Medulla oblongata (tissue), 1 donor: ENCODE measurements at regions not wholly inside any gene's neighbourhood (a gene's known extent, or its start where the extent isn't known, plus 50 kb on each side); places are given as distances from the start of the nearest gene placed in this dataset.
A peak's percentile ranks its signal among the peaks of the same experiment; 100 is the strongest.

Experiments
- DNase-seq: peaks from one replicate; pipeline ENCODE4 v3.0.0-alpha.2; 2015; ENCODE audit errors: extremely low spot score

DNA sequence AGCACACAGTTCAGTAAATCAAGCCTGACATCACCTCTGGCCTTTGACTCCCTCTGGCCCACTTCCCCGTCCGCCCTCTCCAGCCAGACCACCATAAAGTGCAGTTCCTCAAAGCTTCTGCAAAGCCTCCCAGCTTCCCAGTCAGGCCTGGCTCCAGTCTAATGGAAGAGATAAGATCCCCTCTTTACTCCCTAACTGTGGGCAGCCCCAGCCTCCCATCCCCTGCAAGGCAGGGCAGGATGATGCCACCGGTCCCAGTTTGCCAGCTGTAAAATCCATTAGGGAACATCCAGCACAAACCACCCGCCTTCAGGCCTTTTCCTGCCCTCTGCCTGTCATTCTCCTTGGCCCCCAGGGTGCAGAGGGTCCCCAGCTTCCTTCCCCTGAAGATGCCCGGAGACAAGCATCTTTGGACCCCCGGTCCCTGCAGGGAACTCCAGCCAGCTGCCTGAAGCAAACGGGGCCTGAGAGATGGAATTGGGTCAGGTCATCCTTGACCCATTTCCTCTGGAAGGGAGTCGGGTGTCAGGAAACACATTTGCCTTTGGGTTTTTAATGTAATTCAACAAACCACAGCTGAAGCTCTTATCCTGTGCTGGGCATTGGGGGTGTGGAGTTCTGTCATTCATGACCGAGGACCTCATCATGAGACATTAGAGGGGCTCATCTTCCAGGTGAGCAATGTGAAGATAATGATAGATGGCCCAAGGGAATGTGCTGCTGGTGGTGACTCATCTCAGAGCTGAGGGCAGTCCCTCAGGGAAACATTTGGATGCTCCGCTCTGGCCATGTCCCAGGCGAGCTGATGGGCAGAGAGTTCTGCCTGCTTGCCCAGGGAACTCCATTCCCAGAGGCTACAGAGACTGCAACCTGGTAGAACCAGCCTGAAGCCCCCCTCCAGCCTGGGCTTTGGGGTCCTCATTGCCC is 93.8 kb upstream of the CLMN start:
- DNase-seq: no peak

- DNase-seq: no peak
These were observed 91.1 kb upstream of the CLMN start for GRCh38 chr14:95410838-95411237.

DNA sequence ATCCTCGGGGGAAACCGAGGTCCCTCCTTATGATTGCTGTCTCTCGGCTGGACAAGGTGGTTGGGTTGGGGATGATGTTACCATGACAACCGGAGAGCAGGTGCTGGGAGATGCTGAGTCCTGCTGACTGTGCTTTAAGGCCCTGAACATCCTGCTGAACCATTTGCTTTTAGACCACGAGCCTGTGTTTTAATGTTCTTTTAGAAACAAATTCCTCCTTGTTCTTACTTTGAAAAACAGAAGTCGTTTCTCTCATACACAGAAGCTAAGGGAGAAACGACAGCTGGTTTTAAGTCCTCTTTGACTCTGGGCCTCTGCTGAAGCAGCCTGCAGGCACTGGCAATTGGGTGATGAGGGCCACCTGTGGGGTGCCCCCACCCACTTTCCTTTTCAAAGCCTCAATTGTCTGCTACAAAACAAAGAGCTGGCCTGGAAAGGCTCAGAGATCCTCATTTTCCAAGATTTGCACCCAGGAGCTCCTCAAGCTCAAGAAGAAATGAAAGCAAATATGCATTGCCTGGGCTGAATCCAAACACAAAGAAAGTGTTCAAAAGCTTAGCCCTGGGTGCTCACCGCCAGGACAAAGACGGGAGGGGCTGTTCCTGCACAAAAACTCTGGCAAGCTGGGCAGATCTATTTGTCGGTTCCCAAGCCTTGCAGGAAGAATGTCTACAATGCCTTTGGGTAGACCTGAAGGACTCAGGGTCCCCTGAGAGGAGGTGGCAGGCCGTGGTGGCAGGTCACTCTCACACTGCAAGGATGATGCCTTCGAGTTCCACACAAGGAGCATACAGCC is 90.0 kb upstream of the CLMN start:
- DNase-seq: peak; percentile 59

- peak; percentile 56 for DNase-seq
These were observed 89.2 kb upstream of the CLMN start for GRCh38 chr14:95408731-95409476.

DNA sequence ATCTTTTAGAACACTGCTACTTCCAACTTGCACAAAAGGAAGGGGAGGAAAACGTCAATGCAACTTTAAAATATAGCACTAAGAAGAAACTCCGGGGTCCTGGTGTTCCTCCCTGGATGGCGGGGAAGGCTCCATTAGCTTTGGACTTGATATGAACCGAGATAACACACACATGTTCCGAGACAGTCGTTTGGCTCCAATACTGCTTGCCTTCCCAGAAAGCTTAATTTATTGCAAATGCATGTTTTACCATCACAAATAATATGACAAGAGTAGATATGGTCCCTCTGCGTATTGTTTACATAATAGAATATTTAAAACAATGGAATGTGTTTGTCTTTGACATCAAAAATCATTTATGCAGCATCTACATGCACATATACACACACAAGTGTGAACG is 87.6 kb upstream of the CLMN start:
- no peak for DNase-seq

GRCh38 chr14:95406756-95407277 is 87.1 kb upstream of the CLMN start:
- DNase-seq: no peak

- no peak for DNase-seq
These were observed 84.9 kb upstream of the CLMN start for GRCh38 chr14:95404583-95404982.

DNA sequence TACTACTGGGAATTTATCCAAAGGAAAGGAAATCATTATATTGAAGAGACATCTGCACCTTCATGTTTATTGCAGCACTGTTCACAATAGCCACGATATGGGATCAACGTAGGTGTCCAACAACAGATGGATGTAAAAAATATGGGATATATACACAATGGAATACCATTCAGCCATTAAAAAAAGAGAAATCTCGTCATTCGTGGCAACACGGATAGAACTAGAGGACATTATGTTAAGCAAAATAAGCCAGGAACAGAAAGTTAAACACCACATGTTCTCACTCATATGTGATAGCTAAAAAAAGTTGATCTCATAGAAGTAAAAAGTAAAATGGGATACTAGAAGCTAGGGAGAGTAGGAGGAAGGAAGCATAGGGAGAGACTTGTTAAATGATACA is 82.9 kb upstream of the CLMN start:
- no peak for DNase-seq

DNA sequence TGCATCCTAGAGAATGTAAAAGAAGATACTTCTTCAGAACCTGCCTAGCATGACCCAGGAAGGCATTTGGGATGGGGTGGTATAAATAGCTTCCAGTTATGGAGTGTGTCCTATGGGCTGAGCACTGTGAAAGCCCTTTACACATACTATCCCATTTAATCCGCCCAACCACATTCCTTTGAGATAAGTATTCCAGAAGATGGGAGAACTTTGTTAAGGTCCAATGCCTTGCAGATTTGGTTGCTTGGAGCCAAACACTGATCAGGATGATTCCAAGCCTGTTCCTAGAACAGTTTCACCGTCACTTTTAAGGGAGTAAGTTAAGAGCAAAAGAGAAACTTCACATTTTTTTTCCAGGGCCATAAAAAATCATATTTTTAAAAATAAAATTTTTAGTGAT is 82.5 kb upstream of the CLMN start:
- no peak for DNase-seq

- DNase-seq: no peak
These were observed 79.2 kb upstream of the CLMN start for GRCh38 chr14:95398630-95399547.

- no peak for DNase-seq
These were observed 77.6 kb upstream of the CLMN start for GRCh38 chr14:95397325-95397724.

DNA sequence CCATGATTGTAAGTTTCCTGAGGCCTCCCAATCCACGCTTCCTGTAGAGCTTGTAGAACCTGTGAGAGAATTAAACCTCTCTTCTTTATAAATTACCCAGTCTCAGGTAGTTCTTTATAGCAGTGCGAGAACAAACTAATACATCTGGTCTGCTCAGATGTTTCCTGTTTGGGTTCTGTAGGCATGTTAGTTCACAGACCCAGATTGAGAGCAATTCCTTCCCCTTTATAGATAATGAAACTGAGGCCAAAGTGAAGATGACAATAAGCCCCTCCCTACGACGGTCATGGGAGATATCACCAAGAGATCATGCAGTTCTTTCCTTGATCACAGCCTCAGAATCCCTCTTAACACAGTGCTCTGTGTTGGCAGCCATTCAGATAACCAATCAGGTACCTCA is 76.5 kb upstream of the CLMN start:
- no peak for DNase-seq

GRCh38 chr14:95395098-95395737 is 75.5 kb upstream of the CLMN start:
- DNase-seq: no peak

DNA sequence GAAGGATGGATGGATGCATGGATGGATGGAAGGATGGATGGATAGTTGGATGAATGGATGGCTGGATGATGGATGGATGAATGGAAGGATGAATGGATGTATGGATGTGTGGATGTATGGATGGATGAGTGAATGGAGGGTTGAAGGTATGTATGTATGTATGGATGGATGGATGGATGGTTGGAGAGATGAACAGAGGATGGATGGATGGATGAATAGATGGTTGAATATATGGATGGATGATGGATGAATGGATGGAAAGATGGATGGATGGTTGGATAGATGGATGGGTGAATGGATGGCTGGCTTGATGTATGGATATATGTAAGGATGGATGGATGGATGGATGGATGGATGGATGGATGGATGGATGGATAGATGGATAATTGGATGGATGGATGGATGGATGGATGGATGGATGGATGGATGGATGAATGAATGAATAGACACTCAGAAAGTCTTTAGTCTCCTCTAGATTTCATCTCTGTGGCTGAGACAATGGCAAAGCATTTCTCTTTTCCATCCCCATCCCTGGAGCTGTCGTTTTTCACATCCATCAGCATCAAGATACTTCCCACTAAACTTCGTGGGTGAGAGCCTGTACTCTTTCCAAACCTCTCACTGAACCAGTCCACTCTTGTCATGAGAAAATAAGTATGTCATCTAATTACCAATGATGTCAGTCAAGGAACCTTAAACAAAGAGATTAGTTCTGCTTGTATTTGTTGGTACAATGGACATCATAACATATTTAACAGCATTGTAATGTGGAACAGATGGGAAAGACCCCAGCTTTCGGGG is 74.8 kb upstream of the CLMN start:
- no peak for DNase-seq

GRCh38 chr14:95392841-95393240 is 73.1 kb upstream of the CLMN start:
- DNase-seq: peak; percentile 38

DNA sequence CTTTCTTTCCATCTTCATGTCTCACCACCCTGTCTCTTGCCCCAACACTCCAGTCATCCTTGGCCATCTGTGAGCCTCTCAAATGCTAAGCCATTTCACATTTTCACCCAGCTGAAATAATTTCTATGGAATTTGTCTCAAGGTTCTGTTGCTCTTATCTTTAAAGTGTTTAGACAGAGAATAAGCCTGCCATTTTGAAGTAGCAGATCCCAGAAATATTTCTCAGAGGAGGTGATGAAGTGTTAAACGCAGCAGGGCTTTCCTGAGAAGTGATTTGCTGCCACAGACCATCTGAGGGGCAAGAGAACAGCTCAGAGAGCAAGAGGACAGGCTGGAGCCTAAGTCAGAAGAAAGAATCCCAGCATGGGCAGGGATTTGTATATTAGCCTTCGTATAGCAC is 71.6 kb upstream of the CLMN start:
- no peak for DNase-seq

GRCh38 chr14:95389471-95390011 is 69.8 kb upstream of the CLMN start:
- DNase-seq: no peak

DNA sequence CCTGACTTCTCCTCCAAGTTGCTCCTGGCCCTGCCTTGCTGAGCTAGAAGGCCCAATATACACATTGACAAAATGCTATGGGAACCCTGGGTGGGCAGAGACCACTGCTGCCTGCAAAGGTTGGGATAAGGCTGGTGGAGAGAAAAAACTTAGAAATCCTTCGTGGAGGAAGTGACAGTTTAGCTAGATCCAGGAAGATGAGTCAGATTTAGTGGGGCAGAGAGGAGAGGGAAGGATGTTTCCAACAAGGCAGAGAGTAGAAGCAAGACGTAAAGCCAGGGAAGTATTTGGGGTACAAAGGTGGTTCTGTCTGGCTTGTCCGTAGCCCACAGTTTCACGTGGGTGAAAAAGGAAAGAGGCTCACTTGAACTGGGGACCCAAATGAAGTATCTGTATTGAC is 69.0 kb upstream of the CLMN start:
- no peak for DNase-seq

DNA sequence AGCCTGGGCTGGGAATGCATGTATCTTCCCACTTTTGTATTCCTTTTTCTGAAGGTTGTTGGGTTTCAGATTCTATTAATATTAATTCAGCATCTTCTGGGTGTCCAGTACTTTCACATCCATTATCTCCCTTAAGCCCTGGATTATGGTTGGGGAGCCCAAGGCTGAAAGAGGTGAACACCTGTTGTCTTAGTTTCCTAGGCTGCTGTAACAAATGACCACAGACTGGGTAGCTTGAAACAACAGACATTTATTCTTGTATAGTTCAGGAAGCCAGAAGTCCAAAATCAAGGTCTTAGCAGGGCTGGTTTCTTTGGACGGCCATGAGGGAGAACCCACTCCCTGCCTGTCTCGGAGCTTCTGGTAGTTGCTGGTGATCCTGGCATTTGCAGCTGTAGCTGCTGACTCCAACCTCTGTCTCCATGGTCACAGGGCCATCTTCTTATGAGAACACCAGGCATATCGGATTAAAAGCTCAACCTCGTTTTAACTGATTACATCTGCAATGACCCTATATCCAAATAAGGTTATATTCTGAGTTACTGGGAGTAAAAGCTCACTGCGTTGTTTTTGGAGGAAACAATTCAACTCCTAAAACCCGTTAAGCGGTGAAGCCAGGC is 68.2 kb upstream of the CLMN start:
- DNase-seq: no peak
